C4-2B (cell line): ENCODE measurements at regions not wholly inside any gene's neighbourhood (a gene's known extent, or its start where the extent isn't known, plus 50 kb on each side); places are given as distances from the start of the nearest gene placed in this dataset.

Experiments
- ZFX ChIP-seq: fragments of 450-650 bp; IDR thresholded peaks from 2 replicates; pipeline ENCODE4 v1.6.1; 2017
- TF ChIP-seq, protein P1 (sequence below): fragments of 450-650 bp; conservative IDR thresholded peaks from 2 replicates; pipeline ENCODE4 v1.5.1; 2017; ENCODE audit warnings: mild to moderate bottlenecking

DNA sequence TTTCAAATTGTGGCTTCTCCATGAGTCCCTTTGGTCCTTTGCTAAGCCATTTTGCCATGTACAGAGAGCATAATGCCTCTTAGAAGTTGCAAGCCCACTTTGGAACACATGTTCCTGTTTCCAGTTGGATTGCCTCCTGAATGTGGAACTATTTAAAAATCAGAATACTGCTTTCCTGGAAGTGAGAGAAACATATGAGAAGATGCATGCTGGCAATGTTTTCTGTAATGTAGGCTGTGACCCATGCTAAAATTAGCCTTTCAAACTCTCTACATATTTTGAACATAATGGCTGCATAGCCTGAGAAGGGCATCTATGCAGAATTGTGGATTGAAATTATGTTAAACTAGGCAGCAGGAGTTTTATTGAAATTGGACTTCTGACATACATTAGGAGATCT, 175.5 kb upstream of the PAPPA start:
- TF ChIP-seq, protein P1, sequence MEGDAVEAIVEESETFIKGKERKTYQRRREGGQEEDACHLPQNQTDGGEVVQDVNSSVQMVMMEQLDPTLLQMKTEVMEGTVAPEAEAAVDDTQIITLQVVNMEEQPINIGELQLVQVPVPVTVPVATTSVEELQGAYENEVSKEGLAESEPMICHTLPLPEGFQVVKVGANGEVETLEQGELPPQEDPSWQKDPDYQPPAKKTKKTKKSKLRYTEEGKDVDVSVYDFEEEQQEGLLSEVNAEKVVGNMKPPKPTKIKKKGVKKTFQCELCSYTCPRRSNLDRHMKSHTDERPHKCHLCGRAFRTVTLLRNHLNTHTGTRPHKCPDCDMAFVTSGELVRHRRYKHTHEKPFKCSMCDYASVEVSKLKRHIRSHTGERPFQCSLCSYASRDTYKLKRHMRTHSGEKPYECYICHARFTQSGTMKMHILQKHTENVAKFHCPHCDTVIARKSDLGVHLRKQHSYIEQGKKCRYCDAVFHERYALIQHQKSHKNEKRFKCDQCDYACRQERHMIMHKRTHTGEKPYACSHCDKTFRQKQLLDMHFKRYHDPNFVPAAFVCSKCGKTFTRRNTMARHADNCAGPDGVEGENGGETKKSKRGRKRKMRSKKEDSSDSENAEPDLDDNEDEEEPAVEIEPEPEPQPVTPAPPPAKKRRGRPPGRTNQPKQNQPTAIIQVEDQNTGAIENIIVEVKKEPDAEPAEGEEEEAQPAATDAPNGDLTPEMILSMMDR, result no peak
- no peak for TF ChIP-seq ZFX
